ENCODE measurements at regions not wholly inside any gene's neighbourhood (a gene's known extent, or its start where the extent isn't known, plus 50 kb on each side); places are given as distances from the start of the nearest gene placed in this dataset.

GRCh38 chr13:84655677-84656076 is 773.4 kb upstream of the SLITRK1 start:
- Histone ChIP-seq H3K27me3 (no peaks in the 10 kb centered on the region), H3K36me3 (no peaks in the 10 kb centered on the region), H3K9me3 (no peaks in the 10 kb centered on the region; the same call in 1 of the 2 replicates), H3K4me1 (peaks cover 9% of the 10 kb centered on the region), H3K4me3 (ENCODE audit: low read depth, low read length) (no peak overlapping the region)
- no peak for TF ChIP-seq CTCF (IDR thresholded peaks at IDR 0.05; ENCODE audit: low read depth, low read length)
- no peak for DNase-seq

GRCh38 chr13:84654654-84655275 is 772.5 kb upstream of the SLITRK1 start:
- no peaks in the 10 kb centered on the region for H3K27me3 ChIP-seq

GRCh38 chr13:84653915-84654534 is 771.8 kb upstream of the SLITRK1 start:
- peaks cover 5% of the 10 kb centered on the region for H3K4me1 ChIP-seq
- no peak for TF ChIP-seq CTCF (IDR thresholded peaks at IDR 0.05; ENCODE audit: low read depth, low read length)
- DNase-seq, result no peak
- no peaks in the 10 kb centered on the region; the same call in 1 of the 2 replicates for H3K9me3 ChIP-seq
- no peak overlapping the region for H3K4me3 ChIP-seq (ENCODE audit: low read depth, low read length)
- no peaks in the 10 kb centered on the region for H3K36me3 ChIP-seq
- no peaks in the 10 kb centered on the region for H3K27me3 ChIP-seq

More at GRCh38 chr13:84654654-84655275, 772.5 kb upstream of the SLITRK1 start:
- no peak for DNase-seq
- TF ChIP-seq CTCF (IDR thresholded peaks at IDR 0.05; ENCODE audit: low read depth, low read length), result no peak
- Histone ChIP-seq H3K36me3 (no peaks in the 10 kb centered on the region), H3K4me1 (peaks cover 6% of the 10 kb centered on the region), H3K9me3 (no peaks in the 10 kb centered on the region; the same call in 1 of the 2 replicates), H3K4me3 (ENCODE audit: low read depth, low read length) (no peak overlapping the region)

GRCh38 chr13:84651705-84652104 is 769.4 kb upstream of the SLITRK1 start:
- TF ChIP-seq CTCF (IDR thresholded peaks at IDR 0.05; ENCODE audit: low read depth, low read length), result no peak
- DNase-seq, result no peak
- Histone ChIP-seq H3K9me3 (no peaks in the 10 kb centered on the region; the same call in 1 of the 2 replicates), H3K4me1 (no peaks in the 10 kb centered on the region), H3K27me3 (no peaks in the 10 kb centered on the region), H3K4me3 (ENCODE audit: low read depth, low read length) (no peak overlapping the region), H3K36me3 (no peaks in the 10 kb centered on the region)

- Histone ChIP-seq H3K36me3 (no peaks in the 10 kb centered on the region), H3K9me3 (no peaks in the 10 kb centered on the region; the same call in 1 of the 2 replicates), H3K27me3 (no peaks in the 10 kb centered on the region), H3K4me3 (ENCODE audit: low read depth, low read length) (no peak overlapping the region), H3K4me1 (no peaks in the 10 kb centered on the region)
- TF ChIP-seq CTCF (IDR thresholded peaks at IDR 0.05; ENCODE audit: low read depth, low read length), result no peak
- no peak for DNase-seq
These were observed 769.0 kb upstream of the SLITRK1 start for GRCh38 chr13:84651288-84651687.

- Histone ChIP-seq H3K4me3 (ENCODE audit: low read depth, low read length) (no peak overlapping the region), H3K27me3 (no peaks in the 10 kb centered on the region), H3K36me3 (no peaks in the 10 kb centered on the region), H3K4me1 (no peaks in the 10 kb centered on the region; the same call in 1 of the 2 replicates), H3K9me3 (no peaks in the 10 kb centered on the region; the same call in 1 of the 2 replicates)
- DNase-seq, result no peak
- TF ChIP-seq CTCF (IDR thresholded peaks at IDR 0.05; ENCODE audit: low read depth, low read length), result no peak
These were observed 767.6 kb upstream of the SLITRK1 start for GRCh38 chr13:84649853-84650252.

Measured in BE2C (cell line).